ENCODE measurements at regions not wholly inside any gene's neighbourhood (a gene's known extent, or its start where the extent isn't known, plus 50 kb on each side); places are given as distances from the start of the nearest gene placed in this dataset.
"Not testable (repeated sequence)": the region's sequence is repeated elsewhere in the genome, so short reads cannot be mapped to it uniquely, and the experiment has no call there.

DNA sequence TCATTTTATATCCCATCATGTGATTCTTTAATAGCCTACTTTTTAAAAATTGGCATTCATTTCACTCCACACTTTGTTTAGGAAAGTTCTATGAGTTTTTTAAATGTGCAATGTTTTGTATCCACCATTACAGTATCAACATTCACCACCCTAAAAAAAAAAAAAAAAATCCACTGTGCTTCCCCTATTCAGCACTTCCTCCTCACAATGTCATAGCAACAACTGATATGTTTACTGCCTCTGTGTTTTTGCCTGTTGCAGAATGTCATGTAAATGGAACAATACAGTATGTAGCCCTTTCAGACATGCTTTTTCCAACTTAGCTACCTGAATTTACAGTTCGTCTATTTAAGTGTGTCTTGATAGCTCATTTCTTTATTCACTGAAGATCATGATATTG lies 754.2 kb downstream of the FAM181B start:
- H3K27me3 ChIP-seq (ENCODE audit: control insufficient read depth in 2 of 2, insufficient read depth in 2 of 2, low read length in 2 of 2): no peaks in the 10 kb centered on the region
- H3K4me1 ChIP-seq (ENCODE audit: control insufficient read depth in 2 of 2, insufficient read depth in 2 of 2, low read length in 2 of 2): no peaks in the 10 kb centered on the region
- H3K27ac ChIP-seq (ENCODE audit: low read depth in 2 of 2, low read length in 2 of 2): no peak overlapping the region
- no peaks in the 10 kb centered on the region for H3K36me3 ChIP-seq (ENCODE audit: control insufficient read depth in 2 of 2, insufficient read depth in 2 of 2, low read length in 2 of 2)
- H3K9ac ChIP-seq (ENCODE audit: low read depth in 1 of 2, low read length in 2 of 2): no peak overlapping the region
- peaks cover 2 to 5% of the 10 kb centered on the region in 2 donors for H3K9me3 ChIP-seq (ENCODE audit: control insufficient read depth in 2 of 2, low read length in 2 of 2)
- no peak overlapping the region for H3K4me3 ChIP-seq (ENCODE audit: low read length in 2 of 2)

DNA sequence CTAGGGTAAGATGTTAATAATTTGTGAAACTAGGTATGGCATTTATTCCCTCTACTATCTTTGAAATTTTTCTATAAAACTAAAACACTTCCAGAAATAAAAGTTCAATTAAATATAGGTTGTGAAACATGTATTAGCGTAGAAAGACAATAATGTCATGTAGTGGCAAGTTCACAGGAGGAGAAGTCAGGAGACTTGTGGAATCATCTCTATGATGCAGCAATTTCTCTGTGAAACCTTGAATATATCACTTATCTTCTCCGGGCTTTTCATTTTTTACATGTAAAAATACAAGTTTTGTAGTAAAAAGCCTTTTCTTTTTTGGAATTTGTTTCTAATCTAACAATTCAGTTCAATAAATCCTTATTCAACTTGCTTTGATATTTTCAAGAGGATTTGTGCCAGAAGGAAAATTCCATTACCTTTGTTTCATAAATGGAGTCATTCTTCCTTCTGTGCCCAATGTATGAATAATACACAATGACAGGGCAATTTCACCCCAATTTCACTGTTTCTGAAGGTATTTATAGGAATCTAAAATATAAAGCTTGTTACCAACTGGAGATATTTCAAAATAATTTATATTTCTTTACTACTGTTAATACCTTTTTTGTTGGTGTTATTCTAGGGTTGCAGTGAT lies 758.3 kb downstream of the FAM181B start:
- Histone ChIP-seq H3K4me1 (ENCODE audit: control insufficient read depth in 2 of 2, insufficient read depth in 2 of 2, low read length in 2 of 2) (no peaks in the 10 kb centered on the region), H3K27me3 (ENCODE audit: control insufficient read depth in 2 of 2, insufficient read depth in 2 of 2, low read length in 2 of 2) (no peaks in the 10 kb centered on the region), H3K9me3 (ENCODE audit: control insufficient read depth in 2 of 2, low read length in 2 of 2) (peaks cover 2 to 5% of the 10 kb centered on the region in 2 donors), H3K36me3 (ENCODE audit: control insufficient read depth in 2 of 2, insufficient read depth in 2 of 2, low read length in 2 of 2) (no peaks in the 10 kb centered on the region), H3K27ac (ENCODE audit: low read depth in 2 of 2, low read length in 2 of 2) (no peak overlapping the region), H3K4me3 (ENCODE audit: low read length in 2 of 2) (no peak overlapping the region), H3K9ac (ENCODE audit: low read depth in 1 of 2, low read length in 2 of 2) (no peak overlapping the region)

DNA sequence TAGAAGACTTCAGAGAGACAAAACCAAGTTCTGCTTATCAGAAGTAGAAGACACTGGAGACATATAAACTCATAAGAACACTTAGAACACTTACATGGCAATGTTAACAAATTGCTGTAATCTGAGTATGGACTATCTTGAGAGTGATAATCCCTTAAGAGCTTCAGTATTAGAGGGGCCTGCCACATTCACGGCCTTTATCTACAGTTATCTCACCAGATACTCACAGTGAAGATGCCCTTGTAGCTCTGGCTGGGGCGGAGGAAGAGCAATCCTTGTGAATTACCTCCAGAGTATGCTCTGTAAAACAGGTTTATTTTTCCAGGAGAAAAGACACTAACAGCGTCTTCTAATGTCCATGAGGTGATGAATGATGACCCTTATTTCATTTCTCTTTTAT lies 762.8 kb downstream of the FAM181B start:
- no peak overlapping the region for H3K4me3 ChIP-seq (ENCODE audit: low read length in 2 of 2)
- no peaks in the 10 kb centered on the region for H3K27me3 ChIP-seq (ENCODE audit: control insufficient read depth in 2 of 2, insufficient read depth in 2 of 2, low read length in 2 of 2)
- no peaks in the 10 kb centered on the region for H3K36me3 ChIP-seq (ENCODE audit: control insufficient read depth in 2 of 2, insufficient read depth in 2 of 2, low read length in 2 of 2)
- H3K4me1 ChIP-seq (ENCODE audit: control insufficient read depth in 2 of 2, insufficient read depth in 2 of 2, low read length in 2 of 2): no peaks in the 10 kb centered on the region
- H3K9me3 ChIP-seq (ENCODE audit: control insufficient read depth in 2 of 2, low read length in 2 of 2): peaks cover 0 to 2% of the 10 kb centered on the region in 2 donors
- H3K9ac ChIP-seq (ENCODE audit: low read depth in 1 of 2, low read length in 2 of 2): no peak overlapping the region
- no peak overlapping the region for H3K27ac ChIP-seq (ENCODE audit: low read depth in 2 of 2, low read length in 2 of 2)

GRCh38 chr11:81967242-81967641 lies 766.4 kb downstream of the FAM181B start:
- Histone ChIP-seq H3K27me3 (ENCODE audit: control insufficient read depth in 2 of 2, insufficient read depth in 2 of 2, low read length in 2 of 2) (no peaks in the 10 kb centered on the region), H3K36me3 (ENCODE audit: control insufficient read depth in 2 of 2, insufficient read depth in 2 of 2, low read length in 2 of 2) (no peaks in the 10 kb centered on the region), H3K4me3 (ENCODE audit: low read length in 2 of 2) (no peak overlapping the region), H3K4me1 (ENCODE audit: control insufficient read depth in 2 of 2, insufficient read depth in 2 of 2, low read length in 2 of 2) (no peaks in the 10 kb centered on the region), H3K9me3 (ENCODE audit: control insufficient read depth in 2 of 2, low read length in 2 of 2) (no peaks in the 10 kb centered on the region), H3K27ac (ENCODE audit: low read depth in 2 of 2, low read length in 2 of 2) (no peak overlapping the region), H3K9ac (ENCODE audit: low read depth in 1 of 2, low read length in 2 of 2) (no peak overlapping the region)

DNA sequence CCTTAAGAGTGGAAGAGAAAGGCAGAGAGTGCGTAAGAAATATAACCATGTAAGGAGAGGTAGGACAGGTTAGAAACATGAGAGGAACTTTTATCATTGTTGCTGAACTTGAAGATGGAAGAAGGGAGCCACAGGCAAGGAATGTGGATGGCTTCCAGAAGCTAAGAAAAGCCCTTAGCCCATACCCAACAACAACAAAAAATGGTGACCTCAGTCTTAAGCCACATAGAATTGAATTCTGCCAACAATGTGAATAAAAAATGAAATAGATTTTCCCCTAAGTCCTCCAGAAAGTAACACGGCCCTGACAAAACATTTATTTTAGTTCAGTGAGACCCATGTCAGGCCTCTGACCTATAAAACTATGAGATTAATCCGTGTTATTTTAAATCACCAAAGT lies 767.3 kb downstream of the FAM181B start:
- no peaks in the 10 kb centered on the region for H3K27me3 ChIP-seq (ENCODE audit: control insufficient read depth in 2 of 2, insufficient read depth in 2 of 2, low read length in 2 of 2)
- no peaks in the 10 kb centered on the region for H3K9me3 ChIP-seq (ENCODE audit: control insufficient read depth in 2 of 2, low read length in 2 of 2)
- no peaks in the 10 kb centered on the region for H3K4me1 ChIP-seq (ENCODE audit: control insufficient read depth in 2 of 2, insufficient read depth in 2 of 2, low read length in 2 of 2)
- no peaks in the 10 kb centered on the region for H3K36me3 ChIP-seq (ENCODE audit: control insufficient read depth in 2 of 2, insufficient read depth in 2 of 2, low read length in 2 of 2)
- no peak overlapping the region for H3K27ac ChIP-seq (ENCODE audit: low read depth in 2 of 2, low read length in 2 of 2)
- H3K4me3 ChIP-seq (ENCODE audit: low read length in 2 of 2): no peak overlapping the region
- no peak overlapping the region for H3K9ac ChIP-seq (ENCODE audit: low read depth in 1 of 2, low read length in 2 of 2)

DNA sequence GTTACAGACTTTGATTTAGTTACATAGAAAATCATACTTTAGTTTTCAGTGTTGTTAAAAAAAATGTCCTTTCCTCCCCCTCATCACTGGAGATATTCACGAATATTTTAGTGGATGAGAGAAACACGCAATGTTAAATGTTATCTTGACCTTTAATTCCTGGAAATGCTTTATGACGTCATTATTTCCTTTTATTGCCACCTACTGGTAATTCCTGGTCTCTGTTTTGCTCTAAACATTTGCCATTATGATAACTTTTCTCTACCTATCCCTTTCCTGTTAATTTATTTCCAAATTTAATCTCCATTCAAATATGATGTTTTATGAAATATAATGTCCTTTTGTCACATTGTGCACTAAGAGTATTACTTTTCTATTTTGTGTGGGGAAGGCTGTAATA lies 770.6 kb downstream of the FAM181B start:
- no peak overlapping the region for H3K9ac ChIP-seq (ENCODE audit: low read depth in 1 of 2, low read length in 2 of 2)
- no peaks in the 10 kb centered on the region for H3K36me3 ChIP-seq (ENCODE audit: control insufficient read depth in 2 of 2, insufficient read depth in 2 of 2, low read length in 2 of 2)

GRCh38 chr11:81960443-81960842 lies 773.2 kb downstream of the FAM181B start:
- Histone ChIP-seq H3K36me3 (ENCODE audit: control insufficient read depth in 2 of 2, insufficient read depth in 2 of 2, low read length in 2 of 2) (no peaks in the 10 kb centered on the region), H3K9me3 (ENCODE audit: control insufficient read depth in 2 of 2, low read length in 2 of 2) (no peaks in the 10 kb centered on the region), H3K4me3 (ENCODE audit: low read length in 2 of 2) (no peak overlapping the region), H3K27ac (ENCODE audit: low read depth in 2 of 2, low read length in 2 of 2) (no peak overlapping the region), H3K4me1 (ENCODE audit: control insufficient read depth in 2 of 2, insufficient read depth in 2 of 2, low read length in 2 of 2) (no peaks in the 10 kb centered on the region), H3K9ac (ENCODE audit: low read depth in 1 of 2, low read length in 2 of 2) (no peak overlapping the region), H3K27me3 (ENCODE audit: control insufficient read depth in 2 of 2, insufficient read depth in 2 of 2, low read length in 2 of 2) (no peaks in the 10 kb centered on the region)

More for the DNA sequence above, 770.6 kb downstream of the FAM181B start:
- no peaks in the 10 kb centered on the region for H3K27me3 ChIP-seq (ENCODE audit: control insufficient read depth in 2 of 2, insufficient read depth in 2 of 2, low read length in 2 of 2)
- H3K4me3 ChIP-seq (ENCODE audit: low read length in 2 of 2): no peak overlapping the region
- H3K27ac ChIP-seq (ENCODE audit: low read depth in 2 of 2, low read length in 2 of 2): no peak overlapping the region
- H3K4me1 ChIP-seq (ENCODE audit: control insufficient read depth in 2 of 2, insufficient read depth in 2 of 2, low read length in 2 of 2): no peaks in the 10 kb centered on the region
- H3K9me3 ChIP-seq (ENCODE audit: control insufficient read depth in 2 of 2, low read length in 2 of 2): no peaks in the 10 kb centered on the region

GRCh38 chr11:81959341-81959740 lies 774.3 kb downstream of the FAM181B start:
- no peak overlapping the region for H3K4me3 ChIP-seq (ENCODE audit: low read length in 2 of 2)
- no peak overlapping the region for H3K9ac ChIP-seq (ENCODE audit: low read depth in 1 of 2, low read length in 2 of 2)
- no peaks in the 10 kb centered on the region for H3K9me3 ChIP-seq (ENCODE audit: control insufficient read depth in 2 of 2, low read length in 2 of 2)
- no peak overlapping the region for H3K27ac ChIP-seq (ENCODE audit: low read depth in 2 of 2, low read length in 2 of 2)
- H3K27me3 ChIP-seq (ENCODE audit: control insufficient read depth in 2 of 2, insufficient read depth in 2 of 2, low read length in 2 of 2): no peaks in the 10 kb centered on the region
- no peaks in the 10 kb centered on the region for H3K4me1 ChIP-seq (ENCODE audit: control insufficient read depth in 2 of 2, insufficient read depth in 2 of 2, low read length in 2 of 2)
- no peaks in the 10 kb centered on the region for H3K36me3 ChIP-seq (ENCODE audit: control insufficient read depth in 2 of 2, insufficient read depth in 2 of 2, low read length in 2 of 2)

- H3K4me3 ChIP-seq (ENCODE audit: low read length in 2 of 2); H3K36me3 ChIP-seq (ENCODE audit: control insufficient read depth in 2 of 2, insufficient read depth in 2 of 2, low read length in 2 of 2); H3K27ac ChIP-seq (ENCODE audit: low read depth in 2 of 2, low read length in 2 of 2); H3K9me3 ChIP-seq (ENCODE audit: control insufficient read depth in 2 of 2, low read length in 2 of 2); H3K9ac ChIP-seq (ENCODE audit: low read depth in 1 of 2, low read length in 2 of 2); H3K4me1 ChIP-seq (ENCODE audit: control insufficient read depth in 2 of 2, insufficient read depth in 2 of 2, low read length in 2 of 2); H3K27me3 ChIP-seq (ENCODE audit: control insufficient read depth in 2 of 2, insufficient read depth in 2 of 2, low read length in 2 of 2): not testable (repeated sequence)
Observed at GRCh38 chr11:81954301-81954700, 779.4 kb downstream of the FAM181B start.

DNA sequence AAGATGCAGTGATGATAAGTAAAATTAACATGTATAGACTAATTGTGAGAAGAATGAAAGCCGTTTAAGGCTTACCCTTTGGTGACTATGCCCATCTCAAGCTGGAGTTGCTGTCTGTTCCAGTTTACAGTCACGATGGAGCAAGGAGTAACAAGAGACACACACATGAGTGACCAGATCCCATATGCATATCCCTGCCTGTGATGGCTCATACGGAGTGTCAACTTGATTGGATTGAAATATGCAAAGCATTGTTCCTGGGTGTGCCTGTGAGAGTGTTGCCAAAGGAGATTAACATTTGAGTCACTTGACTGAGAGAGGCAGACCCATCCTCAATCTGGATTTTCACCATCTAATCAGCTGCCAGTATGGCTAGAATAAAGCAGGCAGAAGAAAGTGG lies 786.8 kb downstream of the FAM181B start:
- Histone ChIP-seq H3K9ac (ENCODE audit: low read depth in 1 of 2, low read length in 2 of 2) (no peak overlapping the region), H3K9me3 (ENCODE audit: control insufficient read depth in 2 of 2, low read length in 2 of 2) (no peaks in the 10 kb centered on the region), H3K4me1 (ENCODE audit: control insufficient read depth in 2 of 2, insufficient read depth in 2 of 2, low read length in 2 of 2) (no peaks in the 10 kb centered on the region), H3K36me3 (ENCODE audit: control insufficient read depth in 2 of 2, insufficient read depth in 2 of 2, low read length in 2 of 2) (no peaks in the 10 kb centered on the region), H3K4me3 (ENCODE audit: low read length in 2 of 2) (no peak overlapping the region), H3K27me3 (ENCODE audit: control insufficient read depth in 2 of 2, insufficient read depth in 2 of 2, low read length in 2 of 2) (no peaks in the 10 kb centered on the region), H3K27ac (ENCODE audit: low read depth in 2 of 2, low read length in 2 of 2) (no peak overlapping the region)

GRCh38 chr11:81942646-81943045 lies 791.0 kb downstream of the FAM181B start:
- no peak overlapping the region for H3K27ac ChIP-seq (ENCODE audit: low read depth in 2 of 2, low read length in 2 of 2)
- no peaks in the 10 kb centered on the region for H3K9me3 ChIP-seq (ENCODE audit: control insufficient read depth in 2 of 2, low read length in 2 of 2)
- H3K4me1 ChIP-seq (ENCODE audit: control insufficient read depth in 2 of 2, insufficient read depth in 2 of 2, low read length in 2 of 2): no peaks in the 10 kb centered on the region
- H3K9ac ChIP-seq (ENCODE audit: low read depth in 1 of 2, low read length in 2 of 2): no peak overlapping the region
- H3K27me3 ChIP-seq (ENCODE audit: control insufficient read depth in 2 of 2, insufficient read depth in 2 of 2, low read length in 2 of 2): no peaks in the 10 kb centered on the region
- H3K36me3 ChIP-seq (ENCODE audit: control insufficient read depth in 2 of 2, insufficient read depth in 2 of 2, low read length in 2 of 2): no peaks in the 10 kb centered on the region
- no peak overlapping the region for H3K4me3 ChIP-seq (ENCODE audit: low read length in 2 of 2)

Measured in mucosa of rectum (tissue), 2 donors.